Coronary artery (tissue), 2 donors: ENCODE measurements at regions not wholly inside any gene's neighbourhood (a gene's known extent, or its start where the extent isn't known, plus 50 kb on each side); places are given as distances from the start of the nearest gene placed in this dataset.

ENCODE experiments used
- DNase-seq: peaks from one replicate; pipeline ENCODE4 v3.0.0-alpha.2; 2017; ENCODE audit warnings: low spot score
- H3K27ac ChIP-seq, 2 donors: fragments of 200-600 bp; sonication (generic); one replicate each; pipeline ENCODE4 v1.5.1; 2016 to 2019
- H3K4me3 ChIP-seq: fragments of 200-600 bp; sonication (generic); 2 replicates; pipeline ENCODE4 v1.5.1; 2016; ENCODE audit warnings: mild to moderate bottlenecking, moderate library complexity
- TF ChIP-seq, protein P1 (sequence below): fragments of 200-600 bp; sonication (generic); IDR thresholded peaks from one replicate; pipeline ENCODE4 v1.5.1; 2019; ENCODE audit warnings: antibody characterized with exemption

DNA sequence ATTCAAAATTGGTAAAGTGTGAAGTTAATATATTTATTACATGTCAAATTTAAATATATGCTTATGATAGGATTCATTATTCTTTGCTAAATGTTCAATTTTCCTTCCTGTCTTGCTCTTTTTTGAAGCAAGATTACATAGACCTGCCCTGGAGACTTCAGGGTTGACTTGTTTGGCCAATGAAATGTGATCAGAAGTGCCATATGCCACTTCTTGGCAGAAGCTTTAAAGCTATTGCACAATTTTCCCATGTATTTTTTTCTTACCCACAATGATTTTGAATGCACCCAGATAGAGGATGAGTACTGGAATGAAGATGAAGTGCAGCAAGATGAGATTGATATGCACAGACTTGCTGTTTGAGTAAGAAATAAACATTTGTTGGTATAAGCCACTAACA, 406.3 kb upstream of the BCHE start:
- DNase-seq = no peak
- TF ChIP-seq, protein P1, sequence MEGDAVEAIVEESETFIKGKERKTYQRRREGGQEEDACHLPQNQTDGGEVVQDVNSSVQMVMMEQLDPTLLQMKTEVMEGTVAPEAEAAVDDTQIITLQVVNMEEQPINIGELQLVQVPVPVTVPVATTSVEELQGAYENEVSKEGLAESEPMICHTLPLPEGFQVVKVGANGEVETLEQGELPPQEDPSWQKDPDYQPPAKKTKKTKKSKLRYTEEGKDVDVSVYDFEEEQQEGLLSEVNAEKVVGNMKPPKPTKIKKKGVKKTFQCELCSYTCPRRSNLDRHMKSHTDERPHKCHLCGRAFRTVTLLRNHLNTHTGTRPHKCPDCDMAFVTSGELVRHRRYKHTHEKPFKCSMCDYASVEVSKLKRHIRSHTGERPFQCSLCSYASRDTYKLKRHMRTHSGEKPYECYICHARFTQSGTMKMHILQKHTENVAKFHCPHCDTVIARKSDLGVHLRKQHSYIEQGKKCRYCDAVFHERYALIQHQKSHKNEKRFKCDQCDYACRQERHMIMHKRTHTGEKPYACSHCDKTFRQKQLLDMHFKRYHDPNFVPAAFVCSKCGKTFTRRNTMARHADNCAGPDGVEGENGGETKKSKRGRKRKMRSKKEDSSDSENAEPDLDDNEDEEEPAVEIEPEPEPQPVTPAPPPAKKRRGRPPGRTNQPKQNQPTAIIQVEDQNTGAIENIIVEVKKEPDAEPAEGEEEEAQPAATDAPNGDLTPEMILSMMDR = no peak
- no peak overlapping the region for H3K27ac ChIP-seq
- H3K4me3 ChIP-seq = no peak overlapping the region

DNA sequence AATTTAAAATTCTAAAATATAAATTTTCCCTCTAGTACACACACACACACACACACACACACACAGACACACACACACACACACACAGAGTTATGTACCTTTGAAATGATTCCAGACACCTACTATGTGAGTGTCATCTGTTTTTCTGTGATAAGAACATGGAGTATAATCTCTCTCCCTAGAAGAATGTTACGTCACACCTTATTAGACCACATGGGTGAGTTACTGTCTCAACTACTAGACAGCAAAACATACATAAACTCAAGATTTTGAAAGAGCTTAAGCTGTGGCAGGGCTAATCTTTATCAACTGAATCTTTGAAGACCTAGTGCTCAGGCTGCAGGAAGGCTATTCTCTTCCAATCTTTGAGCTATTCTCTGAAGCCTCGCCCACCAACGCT, 385.9 kb upstream of the BCHE start:
- Histone ChIP-seq H3K27ac (no peak overlapping the region), H3K4me3 (no peak overlapping the region)
- no peak for DNase-seq
- TF ChIP-seq, protein P1 = no peak

DNA sequence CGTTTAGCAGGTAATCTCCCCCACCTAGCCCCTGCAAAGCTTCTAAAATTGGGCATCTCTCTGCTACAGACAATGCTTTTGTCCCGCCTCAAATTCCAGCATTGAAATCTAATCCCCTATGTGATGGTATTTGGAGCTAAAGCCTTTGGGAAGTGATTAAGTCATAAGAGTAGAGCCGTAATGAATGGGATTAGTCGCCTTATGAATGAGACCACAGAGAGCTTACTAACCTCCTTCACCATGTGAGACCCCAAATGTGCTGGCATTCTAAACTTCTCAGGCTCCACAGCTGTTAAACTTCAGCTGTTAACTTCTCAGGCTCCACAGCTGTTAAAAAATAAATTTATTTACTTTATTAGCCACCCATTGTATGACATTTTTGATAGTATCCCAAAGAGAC, 374.2 kb upstream of the BCHE start:
- DNase-seq = no peak
- H3K27ac ChIP-seq = no peak overlapping the region
- TF ChIP-seq, protein P1 = no peak
- H3K4me3 ChIP-seq = no peak overlapping the region

DNA sequence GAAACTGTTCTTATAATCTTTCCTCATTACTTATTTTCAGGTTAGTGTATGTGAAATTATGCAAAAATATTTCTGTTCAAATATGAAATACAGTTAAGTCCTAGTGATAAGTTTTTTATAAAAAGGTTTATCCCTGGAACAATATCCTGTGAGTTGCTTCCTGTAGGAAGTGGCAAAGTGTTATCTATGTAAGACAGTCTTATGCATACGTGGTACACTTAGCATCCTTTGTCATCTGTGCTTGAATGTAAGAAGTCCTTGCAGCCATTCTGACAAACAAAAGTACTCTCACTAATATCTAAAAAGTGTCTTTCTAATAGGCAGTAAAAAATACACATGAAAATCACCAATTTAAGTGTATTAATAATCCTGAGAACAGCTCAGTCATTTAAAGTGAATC, 372.5 kb upstream of the BCHE start:
- no peak for DNase-seq
- Histone ChIP-seq H3K4me3 (no peak overlapping the region), H3K27ac (no peak overlapping the region)
- TF ChIP-seq, protein P1 = no peak

DNA sequence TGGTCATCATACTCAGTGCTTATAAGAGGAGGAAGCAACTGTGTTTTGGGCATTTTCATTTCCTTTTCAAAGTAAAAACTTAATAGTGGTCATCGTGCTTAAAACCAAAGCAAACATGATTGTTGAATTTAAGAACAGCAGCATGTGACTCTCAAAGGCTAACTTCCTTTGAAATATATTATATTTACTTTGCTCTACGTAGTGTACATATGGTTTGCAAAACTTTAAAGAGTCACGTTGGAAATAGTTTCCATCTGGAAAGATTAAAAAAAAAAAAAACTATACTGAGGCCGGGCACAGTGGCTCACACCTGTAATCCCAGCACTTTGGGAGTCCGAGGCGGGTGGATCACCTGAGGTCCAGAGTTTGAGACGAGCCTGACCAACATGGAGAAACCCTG, 367.9 kb upstream of the BCHE start:
- no peak for DNase-seq
- H3K27ac ChIP-seq = no peak overlapping the region
- no peak overlapping the region for H3K4me3 ChIP-seq
- TF ChIP-seq, protein P1 = no peak

DNA sequence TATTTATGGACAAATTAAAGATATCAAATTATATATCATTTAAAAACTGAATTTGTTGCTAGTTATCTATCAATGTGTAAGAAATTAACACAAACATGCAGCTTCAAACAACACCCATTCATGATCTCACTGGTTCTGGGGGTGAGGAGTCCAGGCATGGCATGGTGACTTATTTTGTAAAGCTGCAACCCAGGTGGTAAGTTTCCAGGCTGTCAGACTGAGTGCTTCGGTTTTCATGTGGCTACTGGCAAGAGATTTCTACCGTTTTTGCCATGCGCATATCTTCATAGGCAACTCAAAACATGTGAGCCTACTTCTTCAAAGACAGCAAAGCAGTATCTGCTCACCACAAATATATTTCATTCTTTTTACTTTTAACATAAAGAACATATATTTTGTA, 364.3 kb upstream of the BCHE start:
- DNase-seq = no peak
- Histone ChIP-seq H3K27ac (no peak overlapping the region), H3K4me3 (no peak overlapping the region)
- TF ChIP-seq, protein P1 = no peak

DNA sequence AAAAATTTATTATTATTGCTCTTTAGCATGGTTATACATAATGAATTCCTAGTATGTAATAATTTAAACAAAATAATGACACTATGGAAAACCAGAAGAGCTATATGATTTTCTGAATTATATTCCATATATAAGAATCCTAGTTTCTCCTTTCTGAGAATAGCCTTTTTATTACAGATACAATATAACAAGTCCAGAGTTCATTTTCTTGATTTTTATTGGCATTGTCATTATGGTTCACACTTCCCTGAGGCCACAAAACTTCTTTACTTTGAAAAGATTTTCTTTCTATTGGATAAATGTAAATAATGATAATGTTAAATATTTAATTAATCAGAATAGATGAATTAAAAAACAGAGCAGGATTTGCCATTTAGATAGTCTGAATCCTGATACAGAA, 362.3 kb upstream of the BCHE start:
- TF ChIP-seq, protein P1 = no peak
- DNase-seq = no peak

More for the DNA sequence above, 362.3 kb upstream of the BCHE start:
- Histone ChIP-seq H3K27ac (no peak overlapping the region), H3K4me3 (no peak overlapping the region)
